Sigmoid colon (tissue), 4 donors: ENCODE measurements at regions not wholly inside any gene's neighbourhood (a gene's known extent, or its start where the extent isn't known, plus 50 kb on each side); places are given as distances from the start of the nearest gene placed in this dataset.

ENCODE experiments used
- EP300 ChIP-seq, 4 donors: sonication (generic); formaldehyde crosslinking; IDR thresholded peaks; one replicate each; pipeline ENCODE4 v1.6.1; 2017; ENCODE audit warnings: antibody characterized with exemption in 4 of 4
- POLR2A ChIP-seq, 2 donors: fragments of 450-650 bp; IDR thresholded peaks; one replicate each; pipeline ENCODE4 v1.6.1; 2016; ENCODE audit warnings: antibody characterized with exemption in 2 of 2, mild to moderate bottlenecking in 2 of 2, moderate library complexity in 2 of 2
- POLR2AphosphoS5 ChIP-seq, 4 donors: sonication (generic); formaldehyde crosslinking; IDR thresholded peaks; one replicate each; pipeline ENCODE4 v1.6.1; 2017; ENCODE audit warnings: antibody characterized with exemption in 4 of 4
- TF ChIP-seq, protein P1 (sequence below), 4 experiments: fragments of 450-650 bp in 3 of 4; fragments of 200-600 bp in 1 of 4; IDR thresholded peaks; one replicate each; pipeline ENCODE4 v1.5.1; 2016 to 2019; ENCODE audit warnings: antibody characterized with exemption in 4 of 4, mild to moderate bottlenecking in 3 of 4, moderate library complexity in 2 of 4

DNA sequence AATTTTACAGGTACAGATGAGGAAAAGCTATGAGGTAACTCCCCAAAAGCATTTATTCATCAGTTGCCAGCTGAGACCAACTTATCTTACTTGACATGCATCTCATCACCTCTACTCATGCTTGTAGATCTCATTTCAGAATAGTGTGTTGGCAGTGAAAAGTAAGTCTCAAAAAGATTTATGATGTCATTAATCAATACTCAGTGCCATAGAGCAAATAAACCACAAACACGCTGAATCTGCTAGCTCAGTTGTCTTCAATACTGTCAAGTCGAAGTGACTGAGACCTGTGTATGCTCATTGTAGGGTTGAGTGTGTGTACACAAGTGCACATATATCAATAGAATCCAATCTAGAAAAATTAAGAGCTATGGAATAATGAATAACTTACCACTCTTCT lies 413.5 kb downstream of the CNTN3 start:
- TF ChIP-seq, protein P1, sequence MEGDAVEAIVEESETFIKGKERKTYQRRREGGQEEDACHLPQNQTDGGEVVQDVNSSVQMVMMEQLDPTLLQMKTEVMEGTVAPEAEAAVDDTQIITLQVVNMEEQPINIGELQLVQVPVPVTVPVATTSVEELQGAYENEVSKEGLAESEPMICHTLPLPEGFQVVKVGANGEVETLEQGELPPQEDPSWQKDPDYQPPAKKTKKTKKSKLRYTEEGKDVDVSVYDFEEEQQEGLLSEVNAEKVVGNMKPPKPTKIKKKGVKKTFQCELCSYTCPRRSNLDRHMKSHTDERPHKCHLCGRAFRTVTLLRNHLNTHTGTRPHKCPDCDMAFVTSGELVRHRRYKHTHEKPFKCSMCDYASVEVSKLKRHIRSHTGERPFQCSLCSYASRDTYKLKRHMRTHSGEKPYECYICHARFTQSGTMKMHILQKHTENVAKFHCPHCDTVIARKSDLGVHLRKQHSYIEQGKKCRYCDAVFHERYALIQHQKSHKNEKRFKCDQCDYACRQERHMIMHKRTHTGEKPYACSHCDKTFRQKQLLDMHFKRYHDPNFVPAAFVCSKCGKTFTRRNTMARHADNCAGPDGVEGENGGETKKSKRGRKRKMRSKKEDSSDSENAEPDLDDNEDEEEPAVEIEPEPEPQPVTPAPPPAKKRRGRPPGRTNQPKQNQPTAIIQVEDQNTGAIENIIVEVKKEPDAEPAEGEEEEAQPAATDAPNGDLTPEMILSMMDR (IDR thresholded peaks at IDR 0.05), result no peak
- TF ChIP-seq POLR2A (IDR thresholded peaks at IDR 0.05) (no peak), EP300 (IDR thresholded peaks at IDR 0.05) (no peak), POLR2AphosphoS5 (IDR thresholded peaks at IDR 0.05) (no peak)
